ENCODE measurements at regions not wholly inside any gene's neighbourhood (a gene's known extent, or its start where the extent isn't known, plus 50 kb on each side); places are given as distances from the start of the nearest gene placed in this dataset.

- Histone ChIP-seq H3K27ac (ENCODE audit: control insufficient read depth, insufficient read depth) (no peak overlapping the region), H2AFZ (ENCODE audit: control insufficient read depth, low read depth, low read length) (no peak overlapping the region), H3K9ac (ENCODE audit: control insufficient read depth, insufficient read depth, low read length) (no peak overlapping the region), H3K79me2 (ENCODE audit: control insufficient read depth, insufficient read depth, low read length) (no peaks in the 10 kb centered on the region), H3K9me3 (replicated peaks; ENCODE audit: control insufficient read depth, insufficient read depth, low read length) (peaks cover 2% of the 10 kb centered on the region; the same call in 2 of the 3 replicates), H4K20me1 (ENCODE audit: control insufficient read depth, insufficient read depth) (no peaks in the 10 kb centered on the region), H3K4me2 (ENCODE audit: control insufficient read depth, insufficient read depth) (no peak overlapping the region), H3K27me3 (replicated peaks in 1 of 2; ENCODE audit: control insufficient read depth in 2 of 2, insufficient read depth in 2 of 2, low read length in 1 of 2) (no peaks in the 10 kb centered on the region), H3K4me3 (no peak overlapping the region), H3K36me3 (ENCODE audit: control insufficient read depth in 2 of 2, insufficient read depth in 2 of 2, low read length in 1 of 2) (no peaks in the 10 kb centered on the region), H3K4me1 (ENCODE audit: control insufficient read depth, insufficient read depth, low read length) (no peaks in the 10 kb centered on the region)
- no peak for DNase-seq (ENCODE audit: low read depth, low spot score)
- CTCF ChIA-PET, result interaction anchor here (0.6 to 0.8 kb wide), 2 partner anchors 16 to 47 kb away, joined by 3 to 4 read pairs; no protein-coding TSS in a partner anchor
- TF ChIP-seq MYB (IDR thresholded peaks at IDR 0.05; ENCODE audit: borderline replicate concordance, low read depth, low read length), result no peak
- no peak for TF ChIP-seq ZNF207 (IDR thresholded peaks at IDR 0.05; ENCODE audit: borderline replicate concordance)
- TF ChIP-seq GABPA (IDR thresholded peaks at IDR 0.05; ENCODE audit: low read depth), result no peak
- TF ChIP-seq USF1 (IDR thresholded peaks at IDR 0.05; ENCODE audit: borderline replicate concordance, extremely low read length, insufficient read depth, low read depth, low read length), result no peak
- no peak for TF ChIP-seq LARP7 (IDR thresholded peaks at IDR 0.05)
- TF ChIP-seq E2F8 (IDR thresholded peaks at IDR 0.05; ENCODE audit: low read depth, partially characterized antibody), result no peak
- TF ChIP-seq JUNB (IDR thresholded peaks at IDR 0.05), result no peak
- no peak for TF ChIP-seq JUND (IDR thresholded peaks at IDR 0.05; ENCODE audit: low read depth, low read length)
- TF ChIP-seq ZNF384 (IDR thresholded peaks at IDR 0.05; ENCODE audit: borderline replicate concordance, low read depth, low read length), result no peak
- TF ChIP-seq POLR2A (IDR thresholded peaks at IDR 0.05; ENCODE audit: low read depth, low read length), result no peak
- in situ Hi-C loops (cut with MboI), result no loop called here
- POLR2A ChIA-PET, result interaction anchor here (0.7 kb wide), 1 partner anchor 8 kb away, joined by 3 read pairs; no protein-coding TSS in a partner anchor
- ATAC-seq, result no peak
- RAD21 ChIA-PET (ENCODE audit: unreplicated experiment), result interaction anchor here (1.2 kb wide), 1 partner anchor 40 kb away, joined by 3 read pairs; no protein-coding TSS in a partner anchor
- SMC1A ChIA-PET (ENCODE audit: uncharacterized antibody, unreplicated experiment), result interaction anchor here (1.0 to 1.6 kb wide), 2 partner anchors 22 to 50 kb away, joined by 3 to 8 read pairs; no protein-coding TSS in a partner anchor
- BruUV-seq (replicated peaks), result no TSS peak
- intact Hi-C loops (cut with micrococcal nuclease; ENCODE audit: unreplicated experiment), result no loop called here
- FAIRE-seq, result no peak
- WGBS (ENCODE audit: insufficient coverage, insufficient replicate concordance, low lambda C conversion rate, missing lambda C conversion rate), result 2% methylated on average over 2 of the region's 2 CpGs
Observed at GRCh38 chr5:74450095-74450494, 190.4 kb downstream of the ENC1 start.
